ENCODE measurements at regions not wholly inside any gene's neighbourhood (a gene's known extent, or its start where the extent isn't known, plus 50 kb on each side); places are given as distances from the start of the nearest gene placed in this dataset.

DNA sequence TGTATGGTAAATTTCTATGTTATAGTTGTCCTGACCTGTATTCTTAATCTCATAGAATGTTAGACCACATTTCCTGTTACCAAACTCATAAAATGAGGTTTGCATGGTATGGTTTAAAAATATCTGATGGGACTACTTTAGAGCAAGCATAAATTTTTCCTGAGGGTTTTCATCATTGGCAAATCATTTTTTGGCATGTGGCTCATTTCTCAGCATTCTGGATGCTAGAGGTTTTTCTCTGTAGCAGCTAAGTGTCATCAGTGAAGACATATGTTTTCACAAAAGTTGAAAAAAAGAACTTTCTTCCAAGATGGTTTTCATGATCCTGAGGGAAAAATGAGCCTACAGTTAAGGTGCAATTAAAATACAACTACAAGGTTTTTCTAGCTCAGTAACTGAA, 503.5 kb upstream of the FAM47C start:
- H3K36me3 ChIP-seq (ENCODE audit: control insufficient read depth, insufficient read depth, low read length), result no peaks in the 10 kb centered on the region
- TF ChIP-seq, protein P1, sequence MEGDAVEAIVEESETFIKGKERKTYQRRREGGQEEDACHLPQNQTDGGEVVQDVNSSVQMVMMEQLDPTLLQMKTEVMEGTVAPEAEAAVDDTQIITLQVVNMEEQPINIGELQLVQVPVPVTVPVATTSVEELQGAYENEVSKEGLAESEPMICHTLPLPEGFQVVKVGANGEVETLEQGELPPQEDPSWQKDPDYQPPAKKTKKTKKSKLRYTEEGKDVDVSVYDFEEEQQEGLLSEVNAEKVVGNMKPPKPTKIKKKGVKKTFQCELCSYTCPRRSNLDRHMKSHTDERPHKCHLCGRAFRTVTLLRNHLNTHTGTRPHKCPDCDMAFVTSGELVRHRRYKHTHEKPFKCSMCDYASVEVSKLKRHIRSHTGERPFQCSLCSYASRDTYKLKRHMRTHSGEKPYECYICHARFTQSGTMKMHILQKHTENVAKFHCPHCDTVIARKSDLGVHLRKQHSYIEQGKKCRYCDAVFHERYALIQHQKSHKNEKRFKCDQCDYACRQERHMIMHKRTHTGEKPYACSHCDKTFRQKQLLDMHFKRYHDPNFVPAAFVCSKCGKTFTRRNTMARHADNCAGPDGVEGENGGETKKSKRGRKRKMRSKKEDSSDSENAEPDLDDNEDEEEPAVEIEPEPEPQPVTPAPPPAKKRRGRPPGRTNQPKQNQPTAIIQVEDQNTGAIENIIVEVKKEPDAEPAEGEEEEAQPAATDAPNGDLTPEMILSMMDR (IDR thresholded peaks at IDR 0.05; ENCODE audit: insufficient read depth, low read length, poor library complexity, severe bottlenecking), result no peak

DNA sequence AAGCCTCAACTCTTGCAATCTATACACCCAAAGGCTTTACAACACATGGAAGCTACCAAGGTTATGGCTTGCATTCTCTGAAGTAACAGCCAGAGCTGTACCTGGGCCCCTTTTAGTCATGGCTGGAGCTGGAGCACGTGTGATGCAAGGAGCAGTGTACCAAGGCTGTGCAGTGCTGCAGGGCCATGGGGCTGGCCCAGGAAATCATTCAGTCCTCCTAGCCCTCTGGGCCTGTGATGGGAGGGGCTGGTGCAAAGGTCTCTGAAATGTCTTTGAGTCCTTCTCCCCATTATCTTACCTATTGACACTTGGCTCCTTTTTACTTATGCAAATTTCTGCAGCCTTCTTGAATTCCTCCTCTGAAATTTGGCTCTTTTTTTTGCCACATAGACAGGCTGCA, 500.1 kb upstream of the FAM47C start:
- DNase-seq (ENCODE audit: extremely low read depth, insufficient read length), result no peak
- Histone ChIP-seq H3K36me3 (ENCODE audit: control insufficient read depth, insufficient read depth, low read length) (no peaks in the 10 kb centered on the region), H3K4me3 (replicated peaks; ENCODE audit: low read depth, low read length) (no peak overlapping the region), H3K27me3 (replicated peaks; ENCODE audit: control insufficient read depth, insufficient read depth, low read length) (no peaks in the 10 kb centered on the region)
- TF ChIP-seq, protein P1 (IDR thresholded peaks at IDR 0.05; ENCODE audit: insufficient read depth, low read length, poor library complexity, severe bottlenecking), result no peak

More for the DNA sequence above, 503.5 kb upstream of the FAM47C start:
- Histone ChIP-seq H3K27me3 (replicated peaks; ENCODE audit: control insufficient read depth, insufficient read depth, low read length) (no peaks in the 10 kb centered on the region), H3K4me3 (replicated peaks; ENCODE audit: low read depth, low read length) (no peak overlapping the region)
- no peak for DNase-seq (ENCODE audit: extremely low read depth, insufficient read length)

DNA sequence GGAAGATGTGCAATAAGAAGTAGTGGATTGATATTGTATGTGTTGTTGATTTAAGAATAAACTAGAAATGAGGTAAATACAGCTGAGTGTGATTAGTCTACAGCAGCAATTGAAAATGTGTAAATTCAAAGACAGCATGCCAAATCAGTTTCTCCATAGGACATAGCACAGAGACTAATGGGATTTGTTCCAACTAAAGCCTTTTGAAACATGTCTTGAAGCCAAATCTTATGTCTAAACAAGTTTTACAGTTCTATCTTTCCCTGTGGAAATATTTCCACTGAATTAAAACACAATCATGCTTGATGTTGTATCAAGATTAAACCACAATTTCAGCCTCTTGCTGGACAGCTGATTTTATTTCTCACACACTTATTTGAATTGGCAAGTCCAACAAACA, 497.4 kb upstream of the FAM47C start:
- H3K27me3 ChIP-seq (replicated peaks; ENCODE audit: control insufficient read depth, insufficient read depth, low read length), result no peaks in the 10 kb centered on the region
- no peaks in the 10 kb centered on the region for H3K36me3 ChIP-seq (ENCODE audit: control insufficient read depth, insufficient read depth, low read length)
- no peak overlapping the region for H3K4me3 ChIP-seq (replicated peaks; ENCODE audit: low read depth, low read length)
- TF ChIP-seq, protein P1 (IDR thresholded peaks at IDR 0.05; ENCODE audit: insufficient read depth, low read length, poor library complexity, severe bottlenecking), result no peak
- no peak for DNase-seq (ENCODE audit: extremely low read depth, insufficient read length)

DNA sequence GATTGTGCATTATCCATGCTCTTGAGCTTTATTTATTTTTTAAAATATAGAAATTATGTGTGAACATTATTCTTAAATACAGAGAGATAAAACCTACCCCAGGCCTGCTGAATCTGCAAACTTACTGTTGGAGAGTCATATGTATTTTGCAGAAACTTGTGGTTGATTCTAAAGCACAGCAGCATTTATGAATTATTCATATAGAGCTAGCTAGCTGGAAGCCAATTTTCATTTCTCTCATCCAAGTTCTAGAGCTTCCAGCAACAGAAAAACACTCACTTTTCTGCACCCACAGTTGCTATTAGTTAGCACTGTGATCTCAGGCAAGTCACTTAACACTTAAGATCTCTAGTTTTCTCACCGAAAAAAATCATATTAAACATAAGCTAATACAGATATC, 479.5 kb upstream of the FAM47C start:
- TF ChIP-seq, protein P1 (IDR thresholded peaks at IDR 0.05; ENCODE audit: insufficient read depth, low read length, poor library complexity, severe bottlenecking), result no peak
- Histone ChIP-seq H3K36me3 (ENCODE audit: control insufficient read depth, insufficient read depth, low read length) (no peaks in the 10 kb centered on the region), H3K27me3 (replicated peaks; ENCODE audit: control insufficient read depth, insufficient read depth, low read length) (no peaks in the 10 kb centered on the region), H3K4me3 (replicated peaks; ENCODE audit: low read depth, low read length) (no peak overlapping the region)
- DNase-seq (ENCODE audit: extremely low read depth, insufficient read length), result no peak

DNA sequence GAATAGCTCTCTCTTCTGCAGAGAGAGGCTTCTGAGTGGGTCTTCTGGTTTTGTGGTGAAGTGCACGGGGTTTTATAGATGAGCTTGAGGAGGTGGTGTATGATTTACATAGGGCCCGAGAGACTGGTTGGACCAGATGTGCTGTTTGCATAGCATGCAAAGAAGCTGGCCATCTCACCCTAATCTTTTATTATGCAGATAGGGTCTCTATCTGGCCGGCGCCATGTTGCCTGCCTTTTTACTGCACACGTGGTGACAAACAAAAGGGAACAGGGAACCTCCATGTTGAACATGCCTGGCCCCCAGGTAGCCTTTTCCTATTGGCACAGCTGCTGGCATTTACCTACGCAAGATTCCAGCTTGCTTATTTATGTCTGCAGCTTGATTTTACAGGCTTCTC, 473.3 kb upstream of the FAM47C start:
- Histone ChIP-seq H3K36me3 (ENCODE audit: control insufficient read depth, insufficient read depth, low read length) (no peaks in the 10 kb centered on the region), H3K27me3 (replicated peaks; ENCODE audit: control insufficient read depth, insufficient read depth, low read length) (no peaks in the 10 kb centered on the region), H3K4me3 (replicated peaks; ENCODE audit: low read depth, low read length) (no peak overlapping the region)
- DNase-seq (ENCODE audit: extremely low read depth, insufficient read length), result no peak
- TF ChIP-seq, protein P1 (IDR thresholded peaks at IDR 0.05; ENCODE audit: insufficient read depth, low read length, poor library complexity, severe bottlenecking), result no peak

DNA sequence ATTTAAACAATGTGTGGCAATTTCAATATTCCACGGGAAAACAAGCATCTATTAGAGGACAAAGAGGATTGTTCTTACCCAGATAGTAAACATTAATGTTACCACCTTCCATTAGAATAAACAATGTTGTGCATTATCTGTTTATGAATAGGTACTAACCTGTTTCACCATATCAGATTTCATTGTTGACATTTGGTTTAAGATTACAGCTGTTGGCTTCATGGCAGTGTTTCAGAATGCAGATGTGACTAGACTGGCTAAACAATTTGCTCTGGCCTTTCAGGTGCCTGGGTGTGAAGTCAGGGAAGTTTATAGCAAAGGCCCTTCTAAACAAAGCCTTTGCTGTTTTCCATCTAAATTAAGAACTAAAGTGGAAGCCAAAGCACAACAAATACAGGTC, 464.7 kb upstream of the FAM47C start:
- DNase-seq (ENCODE audit: extremely low read depth, insufficient read length), result no peak
- H3K36me3 ChIP-seq (ENCODE audit: control insufficient read depth, insufficient read depth, low read length), result no peaks in the 10 kb centered on the region
- TF ChIP-seq, protein P1 (IDR thresholded peaks at IDR 0.05; ENCODE audit: insufficient read depth, low read length, poor library complexity, severe bottlenecking), result no peak
- H3K4me3 ChIP-seq (replicated peaks; ENCODE audit: low read depth, low read length), result no peak overlapping the region
- H3K27me3 ChIP-seq (replicated peaks; ENCODE audit: control insufficient read depth, insufficient read depth, low read length), result no peaks in the 10 kb centered on the region

Data from GM06990 (cell line).